Esophagus muscularis mucosa (tissue), 4 donors: ENCODE measurements at regions not wholly inside any gene's neighbourhood (a gene's known extent, or its start where the extent isn't known, plus 50 kb on each side); places are given as distances from the start of the nearest gene placed in this dataset.
A peak's percentile ranks its signal among the peaks of the same experiment; 100 is the strongest.
"Not testable (repeated sequence)": the region's sequence is repeated elsewhere in the genome, so short reads cannot be mapped to it uniquely, and the experiment has no call there.

ENCODE experiments used
- DNase-seq: peaks from one replicate; pipeline ENCODE4 v3.0.0-alpha.2; 2017; ENCODE audit errors: extremely low spot score
- H3K27ac ChIP-seq, 4 donors: fragments of 200-600 bp; sonication (generic); replicated peaks in 1 of 4; 1 replicate in 3 of 4; 2 replicates in 1 of 4; pipeline ENCODE4 v1.5.1; 2016 to 2019; ENCODE audit warnings: mild to moderate bottlenecking in 1 of 4
- H3K27me3 ChIP-seq, 4 donors: fragments of 200-600 bp; sonication (generic); one replicate each; pipeline versions ENCODE4 v1.5.1 to v1.6.0; 2016 to 2019
- H3K36me3 ChIP-seq, 4 donors: fragments of 200-600 bp; sonication (generic); one replicate each; pipeline ENCODE4 v1.5.1; 2016 to 2019
- H3K4me1 ChIP-seq, 4 donors: fragments of 200-600 bp; sonication (generic); one replicate each; pipeline ENCODE4 v1.5.1; 2016 to 2019
- H3K4me3 ChIP-seq, 4 donors: fragments of 200-600 bp; sonication (generic); 1 replicate in 2 of 4; 2 replicates in 2 of 4; pipeline ENCODE4 v1.5.1; 2016 to 2019; ENCODE audit warnings: mild to moderate bottlenecking in 4 of 4, moderate library complexity in 1 of 4
- H3K9me3 ChIP-seq, 4 donors: fragments of 200-600 bp; sonication (generic); 1 replicate in 3 of 4; 2 replicates in 1 of 4; pipeline ENCODE4 v1.5.1; 2016 to 2019
- EP300 ChIP-seq: sonication (generic); formaldehyde crosslinking; IDR thresholded peaks from one replicate; pipeline ENCODE4 v1.6.1; 2017; ENCODE audit warnings: antibody characterized with exemption
- POLR2A ChIP-seq: fragments of 450-650 bp; IDR thresholded peaks from one replicate; pipeline ENCODE4 v1.6.1; 2017; ENCODE audit warnings: antibody characterized with exemption, moderate library complexity, mild to moderate bottlenecking, low read depth
- POLR2AphosphoS5 ChIP-seq, 2 donors: sonication (generic); formaldehyde crosslinking; IDR thresholded peaks; one replicate each; pipeline ENCODE4 v1.6.1; 2017; ENCODE audit warnings: antibody characterized with exemption in 2 of 2
- WGBS: methylation state at CpG from one replicate; pipeline ENCODE4 v1.1.5; 2018; 5-methylcytosine and 5-hydroxymethylcytosine counted together
- intact Hi-C: fragments of 100-400 bp; cut with DNase I; formaldehyde crosslinking; loops from one replicate; pipeline ENCODE4 v1.15.1; 2023
- TF ChIP-seq, protein P1 (sequence below), 3 experiments: fragments of 200-600 bp in 2 of 3; fragments of 450-650 bp in 1 of 3; sonication (generic) in 2 of 3; IDR thresholded peaks; one replicate each; pipeline ENCODE4 v1.5.1; 2017 to 2019; ENCODE audit warnings: antibody characterized with exemption in 3 of 3, mild to moderate bottlenecking in 2 of 3, moderate library complexity in 1 of 3

DNA sequence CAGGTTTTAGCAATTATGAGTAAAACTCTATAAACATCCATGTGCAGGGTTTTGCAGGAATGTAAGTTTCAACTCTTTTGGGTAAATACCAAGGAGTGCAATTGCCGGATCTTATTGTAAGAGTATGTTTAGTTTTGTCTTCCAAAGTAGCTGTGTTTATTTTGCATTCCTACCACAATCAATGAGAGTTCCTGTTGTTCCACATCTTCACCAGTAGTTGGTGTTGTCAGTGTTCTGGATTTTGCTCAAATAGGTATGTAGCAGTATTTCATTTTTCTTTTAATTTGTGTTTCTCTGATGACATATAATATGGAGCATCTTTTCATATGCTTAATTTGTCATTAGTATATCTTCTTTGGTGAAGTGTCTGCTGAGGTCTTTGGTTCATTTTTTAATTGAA is 185.1 kb upstream of the GALNT15 start:
- Histone ChIP-seq H3K36me3 (no peaks in the 10 kb centered on the region), H3K27ac (no peak overlapping the region), H3K4me1 (no peaks in the 10 kb centered on the region), H3K4me3 (no peak overlapping the region), H3K9me3 (peaks cover 0 to 4% (median 0%) of the 10 kb centered on the region in 4 donors), H3K27me3 (no peaks in the 10 kb centered on the region)
- TF ChIP-seq, protein P1, sequence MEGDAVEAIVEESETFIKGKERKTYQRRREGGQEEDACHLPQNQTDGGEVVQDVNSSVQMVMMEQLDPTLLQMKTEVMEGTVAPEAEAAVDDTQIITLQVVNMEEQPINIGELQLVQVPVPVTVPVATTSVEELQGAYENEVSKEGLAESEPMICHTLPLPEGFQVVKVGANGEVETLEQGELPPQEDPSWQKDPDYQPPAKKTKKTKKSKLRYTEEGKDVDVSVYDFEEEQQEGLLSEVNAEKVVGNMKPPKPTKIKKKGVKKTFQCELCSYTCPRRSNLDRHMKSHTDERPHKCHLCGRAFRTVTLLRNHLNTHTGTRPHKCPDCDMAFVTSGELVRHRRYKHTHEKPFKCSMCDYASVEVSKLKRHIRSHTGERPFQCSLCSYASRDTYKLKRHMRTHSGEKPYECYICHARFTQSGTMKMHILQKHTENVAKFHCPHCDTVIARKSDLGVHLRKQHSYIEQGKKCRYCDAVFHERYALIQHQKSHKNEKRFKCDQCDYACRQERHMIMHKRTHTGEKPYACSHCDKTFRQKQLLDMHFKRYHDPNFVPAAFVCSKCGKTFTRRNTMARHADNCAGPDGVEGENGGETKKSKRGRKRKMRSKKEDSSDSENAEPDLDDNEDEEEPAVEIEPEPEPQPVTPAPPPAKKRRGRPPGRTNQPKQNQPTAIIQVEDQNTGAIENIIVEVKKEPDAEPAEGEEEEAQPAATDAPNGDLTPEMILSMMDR (IDR thresholded peaks at IDR 0.05): peak in 1 of 3 experiments; percentile 18
- TF ChIP-seq EP300: no peak
- TF ChIP-seq POLR2AphosphoS5 (IDR thresholded peaks at IDR 0.05): no peak
- 76% methylated on average over 1 of the region's 1 CpG for WGBS
- no peak for DNase-seq
- intact Hi-C loops: no loop called here

DNA sequence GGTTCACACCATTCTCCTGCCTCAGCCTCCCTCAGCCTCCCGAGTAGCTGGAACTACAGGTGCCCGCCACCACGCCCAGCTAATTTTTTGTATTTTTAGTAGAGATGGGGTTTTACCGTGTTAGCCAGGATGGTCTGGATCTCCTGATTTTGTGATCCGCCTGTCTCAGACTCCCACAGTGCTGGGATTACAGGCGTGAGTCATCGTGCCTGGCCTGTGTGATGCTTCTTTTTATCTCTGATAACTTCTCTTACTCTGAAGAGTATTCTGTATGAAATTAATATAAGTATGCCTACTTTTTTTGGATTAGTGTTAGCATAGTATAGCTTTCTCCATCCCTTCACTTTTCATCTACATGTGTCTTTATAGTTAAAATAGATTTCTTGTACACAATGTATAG is 180.8 kb upstream of the GALNT15 start:
- H3K36me3 ChIP-seq, H3K27me3 ChIP-seq, intact Hi-C loops, DNase-seq, H3K4me1 ChIP-seq, H3K4me3 ChIP-seq, H3K9me3 ChIP-seq, H3K27ac ChIP-seq: not testable (repeated sequence)
- 99% methylated on average over 7 of the region's 7 CpGs for WGBS

DNA sequence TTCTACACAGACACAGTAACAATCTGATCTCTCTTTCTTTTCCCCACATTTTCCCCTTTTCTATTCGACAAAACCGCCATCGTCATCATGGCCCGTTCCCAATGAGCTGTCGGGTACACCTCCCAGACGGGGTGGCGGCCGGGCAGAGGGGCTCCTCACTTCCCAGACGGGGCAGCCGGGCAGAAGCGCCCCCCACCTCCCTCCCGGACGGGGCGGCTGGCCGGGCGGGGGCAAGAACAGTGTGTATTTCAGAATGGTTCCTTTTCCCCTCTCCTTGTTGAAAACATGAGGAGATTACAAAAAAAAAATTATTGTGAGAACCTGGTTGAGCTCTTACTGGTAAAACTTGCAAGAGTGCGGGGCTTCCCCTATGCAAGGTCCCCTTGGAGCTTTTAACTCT is 178.0 kb upstream of the GALNT15 start:
- peak; percentile 42 for DNase-seq
- intact Hi-C loops, H3K36me3 ChIP-seq, H3K27ac ChIP-seq, H3K9me3 ChIP-seq, H3K27me3 ChIP-seq, H3K4me3 ChIP-seq, H3K4me1 ChIP-seq: not testable (repeated sequence)
- 95% methylated on average over 17 of the region's 17 CpGs for WGBS

DNA sequence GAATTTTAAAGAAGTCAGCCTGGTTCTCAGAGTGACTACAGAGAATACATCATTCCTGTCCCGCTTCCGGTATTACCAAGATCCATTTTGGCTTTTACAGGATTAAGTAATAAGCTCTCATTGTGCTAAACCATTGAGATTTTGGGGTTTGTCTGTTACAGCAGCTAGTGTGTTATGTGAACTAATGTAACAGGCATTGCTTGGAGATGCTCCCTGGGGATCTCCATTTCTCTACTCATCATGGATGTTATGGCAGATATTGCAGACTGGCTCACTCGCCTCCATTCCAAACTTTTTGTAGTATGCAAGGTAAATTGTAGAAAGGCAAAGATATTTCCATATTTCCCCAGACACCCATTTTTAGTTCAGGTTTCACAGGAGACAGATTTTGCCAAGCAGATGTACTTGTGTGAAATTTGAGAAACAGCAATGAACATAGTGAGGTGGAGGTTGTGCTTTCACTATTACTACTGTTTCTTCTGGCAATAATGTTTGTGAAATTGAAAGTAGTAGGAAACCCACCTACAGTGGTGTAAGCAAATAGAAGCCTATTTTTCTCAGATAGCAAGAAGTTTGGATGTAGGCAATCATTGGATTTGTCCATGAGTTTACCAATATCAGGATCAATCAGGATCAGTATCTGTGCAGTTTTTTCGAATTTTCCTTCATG is 177.1 kb upstream of the GALNT15 start:
- peak; percentile 29 for DNase-seq
- TF ChIP-seq, protein P1 (IDR thresholded peaks at IDR 0.05): no peak
- TF ChIP-seq POLR2AphosphoS5 (IDR thresholded peaks at IDR 0.05) (no peak), EP300 (no peak), POLR2A (no peak)
- Histone ChIP-seq H3K27ac (no peak overlapping the region), H3K4me3 (no peak overlapping the region), H3K36me3 (no peaks in the 10 kb centered on the region), H3K4me1 (no peaks in the 10 kb centered on the region), H3K27me3 (no peaks in the 10 kb centered on the region), H3K9me3 (no peaks in the 10 kb centered on the region)
- intact Hi-C loops: no loop called here
- WGBS: 83% methylated on average over 4 of the region's 4 CpGs

DNA sequence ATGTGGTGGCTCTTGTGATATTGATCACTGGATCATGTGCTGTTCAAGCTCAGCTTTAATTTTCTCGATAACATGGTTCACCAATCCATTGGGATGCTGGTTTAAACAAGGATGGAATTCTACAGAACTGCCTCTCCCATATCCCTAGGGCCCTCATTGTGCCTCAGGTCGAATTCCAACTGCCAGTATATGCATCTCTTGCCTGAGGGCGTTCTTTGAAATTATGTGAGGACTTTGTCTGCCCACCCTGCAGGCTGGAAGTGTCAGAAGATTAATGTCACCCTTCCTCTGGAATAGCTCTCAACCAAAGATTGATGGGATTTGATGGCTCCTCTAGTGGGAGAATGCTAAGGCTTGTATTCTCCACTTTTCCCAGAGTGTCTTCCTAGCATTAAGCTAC is 175.6 kb upstream of the GALNT15 start:
- intact Hi-C loops: no loop called here
- no peak for DNase-seq
- no peaks in the 10 kb centered on the region for H3K36me3 ChIP-seq
- 59% methylated on average over 3 of the region's 3 CpGs for WGBS
- no peaks in the 10 kb centered on the region for H3K4me1 ChIP-seq
- H3K27me3 ChIP-seq: no peaks in the 10 kb centered on the region
- TF ChIP-seq POLR2A: no peak
- no peak for TF ChIP-seq EP300
- TF ChIP-seq, protein P1 (IDR thresholded peaks at IDR 0.05): no peak
- no peak for TF ChIP-seq POLR2AphosphoS5 (IDR thresholded peaks at IDR 0.05)
- no peaks in the 10 kb centered on the region for H3K9me3 ChIP-seq
- H3K27ac ChIP-seq: no peak overlapping the region
- no peak overlapping the region for H3K4me3 ChIP-seq

DNA sequence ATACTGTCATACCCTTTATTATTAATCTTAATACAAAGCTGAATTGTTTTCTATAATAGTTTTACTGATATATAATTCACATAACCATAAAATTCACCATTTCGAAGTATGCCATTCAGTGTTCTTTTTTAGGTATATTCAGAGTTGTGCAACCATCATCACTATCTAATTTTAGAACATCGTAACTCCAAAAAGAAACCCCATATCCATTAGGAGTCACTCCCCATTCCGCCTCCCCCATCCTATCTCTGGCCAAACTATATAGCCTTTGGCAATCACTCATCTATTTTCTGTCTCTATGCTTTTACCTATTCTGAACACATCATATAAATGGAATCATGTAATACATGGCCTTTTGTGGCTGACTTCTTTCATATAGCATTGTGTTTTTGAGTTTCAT is 169.7 kb upstream of the GALNT15 start:
- H3K9me3 ChIP-seq: no peaks in the 10 kb centered on the region
- H3K27me3 ChIP-seq: no peaks in the 10 kb centered on the region
- no peaks in the 10 kb centered on the region for H3K36me3 ChIP-seq
- H3K4me1 ChIP-seq: no peaks in the 10 kb centered on the region
- intact Hi-C loops: no loop called here
- no peak for DNase-seq
- no peak for TF ChIP-seq POLR2A
- TF ChIP-seq POLR2AphosphoS5 (IDR thresholded peaks at IDR 0.05): no peak
- TF ChIP-seq EP300: no peak
- TF ChIP-seq, protein P1 (IDR thresholded peaks at IDR 0.05): no peak
- 90% methylated on average over 3 of the region's 3 CpGs for WGBS
- no peak overlapping the region for H3K27ac ChIP-seq
- no peak overlapping the region for H3K4me3 ChIP-seq
